IMR-90 (cell line): ENCODE measurements at regions not wholly inside any gene's neighbourhood (a gene's known extent, or its start where the extent isn't known, plus 50 kb on each side); places are given as distances from the start of the nearest gene placed in this dataset.
A peak's percentile ranks its signal among the peaks of the same experiment; 100 is the strongest.

Experiments used
- ATAC-seq: fragments of 200-7000 bp; cut with Tn5 transposase; 2 replicates; pipeline ENCODE4 v1.9.1; 2020; ENCODE audit warnings: low read depth, mild to moderate bottlenecking, moderate library complexity
- BruUV-seq: library from RNA; stranded (reverse); fragments of 400-500 nt; replicated peaks from 2 replicates; lab custom pipeline; 2021; lab: Mats Ljungman, UMichigan
- CTCF ChIA-PET: fragments of 300-600 bp; formaldehyde crosslinking; extraction: SDS; loops from one replicate; lab custom pipeline; 2021; ENCODE audit warnings: antibody characterized with exemption; lab: Yijun Ruan, JAX
- POLR2A ChIA-PET: fragments of 300-600 bp; sonication (Branson Sonifier 250); formaldehyde crosslinking; loops from one replicate; lab custom pipeline; 2022; ENCODE audit warnings: antibody characterized with exemption; ENCODE audit not compliant: unreplicated experiment; lab: Charles Lee
- DNase-seq: peaks from one replicate; pipeline ENCODE4 v3.0.0; 2013
- H2AFZ ChIP-seq: replicated peaks from 2 replicates; pipeline ENCODE3; 2013; ENCODE audit warnings: low read length, mild to moderate bottlenecking; ENCODE audit not compliant: poor library complexity
- H2AK5ac ChIP-seq: 2 replicates; pipeline ENCODE4 v1.6.1; 2013; ENCODE audit warnings: low read depth, low read length, inconsistent platforms
- H2AK9ac ChIP-seq: replicated peaks from 2 replicates; pipeline ENCODE3; 2013; ENCODE audit warnings: mild to moderate bottlenecking, low read depth, low read length, moderate library complexity; ENCODE audit not compliant: poor library complexity
- H2BK120ac ChIP-seq: 2 replicates; pipeline ENCODE4 v1.6.1; 2013; ENCODE audit warnings: low read depth, low read length, inconsistent platforms
- H2BK15ac ChIP-seq: 3 replicates; pipeline ENCODE4 v1.6.1; 2013; ENCODE audit warnings: low read depth, low read length, inconsistent platforms
- H2BK20ac ChIP-seq: 2 replicates; pipeline ENCODE4 v1.6.1; 2013; ENCODE audit warnings: low read depth, mild to moderate bottlenecking, inconsistent platforms, low read length, moderate library complexity
- H2BK5ac ChIP-seq: 2 replicates; pipeline ENCODE4 v1.6.1; 2013; ENCODE audit warnings: mild to moderate bottlenecking, low read depth, low read length, inconsistent platforms; ENCODE audit not compliant: poor library complexity, severe bottlenecking
- H3K14ac ChIP-seq: replicated peaks from 2 replicates; pipeline ENCODE4 v1.6.1; 2013; ENCODE audit warnings: low read depth, low read length, inconsistent platforms
- H3K18ac ChIP-seq: 2 replicates; pipeline ENCODE4 v1.6.1; 2013; ENCODE audit warnings: low read depth, low read length, control low read depth
- H3K23ac ChIP-seq: 2 replicates; pipeline ENCODE4 v1.6.1; 2013; ENCODE audit warnings: low read depth, low read length, inconsistent platforms
- H3K27ac ChIP-seq: 2 replicates; pipeline ENCODE4 v1.5.1; 2013; ENCODE audit warnings: mild to moderate bottlenecking, control low read depth, low read length; ENCODE audit not compliant: insufficient read depth
- H3K27me3 ChIP-seq: 2 replicates; pipeline ENCODE4 v1.6.1; 2013; ENCODE audit warnings: low read length; ENCODE audit not compliant: control insufficient read depth, insufficient read depth
- H3K36me3 ChIP-seq: 2 replicates; pipeline ENCODE4 v1.6.1; 2013; ENCODE audit warnings: low read length, mixed read lengths; ENCODE audit not compliant: control insufficient read depth, insufficient read depth
- H3K4ac ChIP-seq: 2 replicates; pipeline ENCODE4 v1.6.1; 2013; ENCODE audit warnings: low read depth, low read length, inconsistent platforms
- H3K4me1 ChIP-seq: 2 replicates; pipeline ENCODE4 v1.6.1; 2013; ENCODE audit warnings: low read length, mixed read lengths; ENCODE audit not compliant: control insufficient read depth, insufficient read depth
- H3K4me2 ChIP-seq: 2 replicates; pipeline ENCODE4 v1.6.1; 2013; ENCODE audit warnings: low read depth, mild to moderate bottlenecking, control low read depth, low read length, moderate library complexity
- H3K4me3 ChIP-seq: 2 replicates; pipeline ENCODE4 v1.5.1; 2013; ENCODE audit warnings: low read depth, mild to moderate bottlenecking, control low read depth, low read length, moderate library complexity; ENCODE audit not compliant: insufficient read depth
- H3K56ac ChIP-seq: 2 replicates; pipeline ENCODE4 v1.6.1; 2013; ENCODE audit warnings: low read length, inconsistent platforms; ENCODE audit not compliant: insufficient read depth; ENCODE audit errors: extremely low read depth
- H3K79me1 ChIP-seq, 2 experiments: 2 replicates each; pipeline ENCODE4 v1.6.1; 2013; ENCODE audit warnings: low read length in 2 of 2, inconsistent platforms in 1 of 2, low read depth in 1 of 2
- H3K9ac ChIP-seq: 2 replicates; pipeline ENCODE4 v1.6.1; 2013; ENCODE audit warnings: low read depth, low read length, control low read depth
- H3K9me1 ChIP-seq: 2 replicates; pipeline ENCODE4 v1.6.1; 2013; ENCODE audit warnings: low read length, inconsistent platforms; ENCODE audit not compliant: insufficient read depth
- H3K9me3 ChIP-seq: 2 replicates; pipeline ENCODE4 v1.6.1; 2013; ENCODE audit warnings: low read length; ENCODE audit not compliant: control insufficient read depth, insufficient read depth
- H4K20me1 ChIP-seq: 2 replicates; pipeline ENCODE4 v1.6.1; 2013; ENCODE audit warnings: low read length, inconsistent platforms; ENCODE audit not compliant: insufficient read depth
- H4K5ac ChIP-seq: 2 replicates; pipeline ENCODE4 v1.6.1; 2013; ENCODE audit warnings: mild to moderate bottlenecking, low read depth, low read length, control low read depth
- H4K8ac ChIP-seq, 2 experiments: 2 replicates each; pipeline ENCODE4 v1.6.1; 2013; ENCODE audit warnings: low read depth in 2 of 2, low read length in 2 of 2, control low read depth in 1 of 2, inconsistent platforms in 1 of 2
- H4K91ac ChIP-seq: 2 replicates; pipeline ENCODE4 v1.6.1; 2013; ENCODE audit warnings: low read depth, low read length, inconsistent platforms; ENCODE audit not compliant: insufficient read depth
- CHD1 ChIP-seq: IDR thresholded peaks from 2 replicates; pipeline ENCODE4 v1.6.1; 2012; ENCODE audit warnings: low read depth, low read length, improper control_type of control experiment
- CTCF ChIP-seq: conservative IDR thresholded peaks from 2 replicates; pipeline ENCODE4 v1.5.1; 2012; ENCODE audit warnings: mild to moderate bottlenecking, low read depth, low read length, improper control_type of control experiment
- ELK1 ChIP-seq: fragments of 150-350 bp; IDR thresholded peaks from 2 replicates; pipeline ENCODE4 v1.6.1; 2016; ENCODE audit warnings: low read depth, mild to moderate bottlenecking, low read length, moderate library complexity, borderline replicate concordance
- MAFK ChIP-seq: IDR thresholded peaks from 2 replicates; pipeline ENCODE4 v1.6.1; 2012; ENCODE audit warnings: low read depth, low read length, improper control_type of control experiment
- MAZ ChIP-seq: IDR thresholded peaks from 2 replicates; pipeline ENCODE4 v1.6.1; 2012; ENCODE audit warnings: low read depth, mild to moderate bottlenecking, low read length, improper control_type of control experiment, moderate library complexity, borderline replicate concordance
- NFE2L2 ChIP-seq: fragments of 150-350 bp; IDR thresholded peaks from 2 replicates; pipeline ENCODE4 v1.6.1; 2016; ENCODE audit warnings: low read depth, mild to moderate bottlenecking, low read length
- RAD21 ChIP-seq: IDR thresholded peaks from 2 replicates; pipeline ENCODE4 v1.6.1; 2012; ENCODE audit warnings: low read length, improper control_type of control experiment
- RCOR1 ChIP-seq: IDR thresholded peaks from 2 replicates; pipeline ENCODE4 v1.6.1; 2012; ENCODE audit warnings: mild to moderate bottlenecking, low read length, improper control_type of control experiment; ENCODE audit not compliant: insufficient replicate concordance
- RFX5 ChIP-seq: IDR thresholded peaks from 2 replicates; pipeline ENCODE4 v1.8.0; 2012; ENCODE audit warnings: low read depth, mild to moderate bottlenecking, low read length, moderate library complexity
- SMC3 ChIP-seq: fragments of 150-350 bp; IDR thresholded peaks from 2 replicates; pipeline ENCODE4 v1.6.1; 2016; ENCODE audit warnings: low read depth, mild to moderate bottlenecking, antibody characterized with exemption, low read length, moderate library complexity
- USF2 ChIP-seq: fragments of 150-350 bp; IDR thresholded peaks from 2 replicates; pipeline ENCODE4 v1.6.1; 2017; ENCODE audit warnings: mild to moderate bottlenecking, antibody characterized with exemption, low read length, low read depth
- WGBS, 2 experiments: methylation state at CpG; one replicate each; pipeline versions ENCODE4 v1.1.5 to v1.1.7; 2013; ENCODE audit warnings: missing lambda C conversion rate in 2 of 2; ENCODE audit not compliant: insufficient read length in 1 of 2; ENCODE audit errors: extremely low coverage in 2 of 2; 5-methylcytosine and 5-hydroxymethylcytosine counted together
- dilution Hi-C: fragments of 300-500 bp; cut with HindIII; formaldehyde crosslinking; loops from one replicate; pipeline ENCODE4 v1.14.3; 2018; ENCODE audit warnings: low sequenced_read_pairs; ENCODE audit not compliant: unreplicated experiment
- in situ Hi-C: fragments of 300-500 bp; cut with MboI; formaldehyde crosslinking; loops from 3 replicates; pipeline ENCODE4 v1.14.3; 2019; ENCODE audit warnings: low sequenced_read_pairs, inconsistent platforms, mixed read lengths
- intact Hi-C: fragments of 100-400 bp; cut with micrococcal nuclease; formaldehyde crosslinking; loops from 2 replicates; pipeline ENCODE4 v1.10.0; 2022

GRCh38 chr7:130929896-130930659 lies 196.1 kb upstream of the KLF14 start (continued):
- no peak for TF ChIP-seq RAD21

- Histone ChIP-seq H3K14ac (peak overlapping the region; percentile 17; the same call in 1 of the 2 replicates), H3K18ac (no peak overlapping the region), H3K23ac (peak overlapping the region; percentile 70; the same call in 1 of the 2 replicates), H3K56ac (no peak overlapping the region), H3K9ac (no peak overlapping the region), H2BK5ac (peak overlapping the region; percentile 21), H3K4me1 (peaks cover 13% of the 10 kb centered on the region), H3K27me3 (no peaks in the 10 kb centered on the region), H3K36me3 (peaks cover 18% of the 10 kb centered on the region), H3K9me3 (no peaks in the 10 kb centered on the region), H3K4me3 (no peak overlapping the region), H2AK9ac (no peak overlapping the region), H2AFZ (no peak overlapping the region), H2AK5ac (no peak overlapping the region), H2BK15ac (no peak overlapping the region), H4K91ac (no peak overlapping the region), H3K79me1 (peaks cover 5 to 66% of the 10 kb centered on the region in 2 experiments; a peak in 3 of 4 replicates), H4K20me1 (peaks cover 56% of the 10 kb centered on the region; the same call in 1 of the 2 replicates), H4K8ac (peak overlapping the region in 1 of 2 experiments; percentile 11; a peak in 1 of 4 replicates), H4K5ac (no peak overlapping the region), H3K4me2 (no peak overlapping the region), H3K4ac (no peak overlapping the region), H3K27ac (peak overlapping the region; percentile 34; the same call in 1 of the 2 replicates), H2BK20ac (peak overlapping the region; percentile 26; the same call in 1 of the 2 replicates), H3K9me1 (peaks cover 31% of the 10 kb centered on the region), H2BK120ac (no peak overlapping the region)
- CTCF ChIA-PET, result interaction anchor here (0.7 to 1.9 kb wide), 2 partner anchors 10 to 110 kb away, joined by 3 to 5 read pairs; no protein-coding TSS in a partner anchor
- no TSS peak for BruUV-seq
- intact Hi-C loops (no loop called here), in situ Hi-C loops (no loop called here), dilution Hi-C loops (no loop called here)
- ATAC-seq (no peak), DNase-seq (no peak)
- 70% methylated on average over 2 of the region's 8 CpGs; no CpG with 5 or more reads in 1 of the 2 experiments for WGBS, 2 experiments
- POLR2A ChIA-PET, result no interaction called here
- TF ChIP-seq NFE2L2 (no peak), RCOR1 (no peak), RAD21 (no peak), MAZ (no peak), SMC3 (no peak), CHD1 (no peak), USF2 (no peak), MAFK (no peak), RFX5 (no peak), ELK1 (no peak), CTCF (no peak)
Measured at GRCh38 chr7:130930681-130931080, 196.7 kb upstream of the KLF14 start.
